Activated B cell treated with CpG ODN at 0.5 μM for 24 hours (primary cell): ENCODE measurements at regions not wholly inside any gene's neighbourhood (a gene's known extent, or its start where the extent isn't known, plus 50 kb on each side); places are given as distances from the start of the nearest gene placed in this dataset.

ENCODE experiments used
- ATAC-seq: fragments of 200-7000 bp; cut with Tn5 transposase; one replicate; pipeline ENCODE4 v1.10.0; 2021; ENCODE audit warnings: low read depth, mild to moderate bottlenecking, moderate library complexity
- CTCF ChIA-PET: fragments of 350-600 bp; sonication (Branson Sonifier 250); formaldehyde crosslinking; loops from one replicate; lab custom pipeline; 2021; ENCODE audit warnings: antibody characterized with exemption; lab: Charles Lee
- POLR2A ChIA-PET: fragments of 350-600 bp; sonication (Branson Sonifier 250); formaldehyde crosslinking; loops from one replicate; lab custom pipeline; 2021; ENCODE audit warnings: antibody characterized with exemption; lab: Charles Lee
- DNase-seq: peaks from one replicate; pipeline ENCODE4 v3.0.0; 2022
- H3K27ac Mint-ChIP-seq: one replicate; pipeline ENCODE4 v1.8.0; 2020; ENCODE audit warnings: mixed read lengths
- H3K27me3 Mint-ChIP-seq: one replicate; pipeline ENCODE4 v1.8.0; 2021; ENCODE audit warnings: mixed read lengths
- H3K36me3 Mint-ChIP-seq: one replicate; pipeline ENCODE4 v1.8.0; 2021; ENCODE audit warnings: low read depth, mixed read lengths
- H3K4me1 Mint-ChIP-seq: one replicate; pipeline ENCODE4 v1.8.0; 2021; ENCODE audit warnings: mixed read lengths
- H3K4me3 Mint-ChIP-seq: one replicate; pipeline ENCODE4 v1.8.0; 2020; ENCODE audit warnings: mild to moderate bottlenecking, mixed read lengths
- H3K9me3 Mint-ChIP-seq: one replicate; pipeline ENCODE4 v1.8.0; 2020; ENCODE audit warnings: mixed read lengths
- CTCF ChIP-seq: fragments of 200-600 bp; IDR thresholded peaks from one replicate; pipeline ENCODE4 v1.8.0; 2022; ENCODE audit warnings: antibody characterized with exemption, mild to moderate bottlenecking
- intact Hi-C: fragments of 100-400 bp; cut with micrococcal nuclease; formaldehyde crosslinking; loops from one replicate; pipeline ENCODE4 v1.15.1; 2024

GRCh38 chr1:55861676-55862340, 646.6 kb upstream of the USP24 start:
- intact Hi-C loops: loop anchor here (5.0 kb wide), 1 partner anchor 725 kb away; no protein-coding TSS in a partner anchor
- POLR2A ChIA-PET: no interaction called here
- H3K36me3 Mint-ChIP-seq: no peaks in the 10 kb centered on the region
- H3K27ac Mint-ChIP-seq: no peak overlapping the region
- peaks cover 4% of the 10 kb centered on the region for H3K27me3 Mint-ChIP-seq
- CTCF ChIA-PET: interaction anchor here (1.9 kb wide), 1 partner anchor 723 kb away, joined by 7 read pairs; no protein-coding TSS in a partner anchor
- H3K4me1 Mint-ChIP-seq: no peaks in the 10 kb centered on the region
- DNase-seq (no peak), ATAC-seq (no peak)
- no peaks in the 10 kb centered on the region for H3K9me3 Mint-ChIP-seq
- H3K4me3 Mint-ChIP-seq: no peak overlapping the region
- TF ChIP-seq CTCF: no peak

- no peak for TF ChIP-seq CTCF
- ChIA-PET CTCF (interaction anchor here (1.9 kb wide), 1 partner anchor 724 kb away, joined by 7 read pairs; no protein-coding TSS in a partner anchor), POLR2A (no interaction called here)
- intact Hi-C loops: loop anchor here (5.0 kb wide), 1 partner anchor 726 kb away; no protein-coding TSS in a partner anchor
- peaks cover 4% of the 10 kb centered on the region for H3K27me3 Mint-ChIP-seq
- H3K4me1 Mint-ChIP-seq: no peaks in the 10 kb centered on the region
- H3K9me3 Mint-ChIP-seq: no peaks in the 10 kb centered on the region
- no peaks in the 10 kb centered on the region for H3K36me3 Mint-ChIP-seq
- DNase-seq: no peak
- H3K4me3 Mint-ChIP-seq: no peak overlapping the region
- ATAC-seq: no peak
- H3K27ac Mint-ChIP-seq: no peak overlapping the region
Measured at GRCh38 chr1:55860798-55861519, 645.8 kb upstream of the USP24 start.

GRCh38 chr1:55860326-55860725, 645.2 kb upstream of the USP24 start:
- no peak overlapping the region for H3K4me3 Mint-ChIP-seq
- intact Hi-C loops: loop anchor here (5.0 kb wide), 1 partner anchor 727 kb away; no protein-coding TSS in a partner anchor
- no peaks in the 10 kb centered on the region for H3K4me1 Mint-ChIP-seq
- H3K27ac Mint-ChIP-seq: no peak overlapping the region
- no peaks in the 10 kb centered on the region for H3K36me3 Mint-ChIP-seq
- H3K9me3 Mint-ChIP-seq: no peaks in the 10 kb centered on the region
- ATAC-seq: no peak
- H3K27me3 Mint-ChIP-seq: peaks cover 4% of the 10 kb centered on the region
- DNase-seq: no peak
- TF ChIP-seq CTCF: no peak
- ChIA-PET POLR2A (no interaction called here), CTCF (interaction anchor here (1.9 kb wide), 1 partner anchor 724 kb away, joined by 7 read pairs; no protein-coding TSS in a partner anchor)

GRCh38 chr1:55854911-55855310, 639.7 kb upstream of the USP24 start:
- TF ChIP-seq CTCF: no peak
- no peak for DNase-seq
- Mint-ChIP-seq H3K4me3 (no peak overlapping the region), H3K36me3 (no peaks in the 10 kb centered on the region), H3K4me1 (no peaks in the 10 kb centered on the region), H3K27me3 (peaks cover 9% of the 10 kb centered on the region), H3K9me3 (no peaks in the 10 kb centered on the region), H3K27ac (no peak overlapping the region)
- ATAC-seq: no peak
- CTCF ChIA-PET: no interaction called here
- intact Hi-C loops: no loop called here
- POLR2A ChIA-PET: no interaction called here

- no peak for TF ChIP-seq CTCF
- no peak for ATAC-seq
- Mint-ChIP-seq H3K27ac (no peak overlapping the region), H3K4me3 (no peak overlapping the region), H3K9me3 (no peaks in the 10 kb centered on the region), H3K4me1 (no peaks in the 10 kb centered on the region), H3K27me3 (peaks cover 7% of the 10 kb centered on the region), H3K36me3 (no peaks in the 10 kb centered on the region)
- ChIA-PET POLR2A (no interaction called here), CTCF (no interaction called here)
- intact Hi-C loops: no loop called here
- no peak for DNase-seq
Measured at GRCh38 chr1:55848906-55849305, 633.7 kb upstream of the USP24 start.
